ENCODE measurements at regions not wholly inside any gene's neighbourhood (a gene's known extent, or its start where the extent isn't known, plus 50 kb on each side); places are given as distances from the start of the nearest gene placed in this dataset.
A peak's percentile ranks its signal among the peaks of the same experiment; 100 is the strongest.

DNA sequence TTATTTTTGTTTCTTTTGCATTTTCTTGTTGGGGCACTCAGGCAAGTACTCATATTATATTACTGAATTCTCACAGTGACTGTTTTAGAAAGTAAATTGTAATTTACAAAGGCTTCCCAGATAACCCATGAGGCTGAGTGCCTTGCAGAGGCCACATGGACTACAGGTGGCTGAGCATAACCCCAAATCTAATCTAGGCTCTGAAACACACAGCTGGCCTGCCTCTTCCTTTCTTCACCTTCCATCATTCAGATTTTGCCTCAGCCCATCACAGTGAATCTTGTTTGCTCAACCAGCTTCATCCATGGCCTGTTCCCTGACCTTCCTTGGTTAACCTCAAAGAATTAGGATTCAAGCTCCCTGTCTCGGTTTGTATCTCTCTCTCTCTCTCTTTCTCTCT is 78.5 kb upstream of the PRDM11 start:
- DNase-seq = no peak

- no peak for DNase-seq
These were observed 75.2 kb upstream of the PRDM11 start for GRCh38 chr11:45071232-45071631.

DNA sequence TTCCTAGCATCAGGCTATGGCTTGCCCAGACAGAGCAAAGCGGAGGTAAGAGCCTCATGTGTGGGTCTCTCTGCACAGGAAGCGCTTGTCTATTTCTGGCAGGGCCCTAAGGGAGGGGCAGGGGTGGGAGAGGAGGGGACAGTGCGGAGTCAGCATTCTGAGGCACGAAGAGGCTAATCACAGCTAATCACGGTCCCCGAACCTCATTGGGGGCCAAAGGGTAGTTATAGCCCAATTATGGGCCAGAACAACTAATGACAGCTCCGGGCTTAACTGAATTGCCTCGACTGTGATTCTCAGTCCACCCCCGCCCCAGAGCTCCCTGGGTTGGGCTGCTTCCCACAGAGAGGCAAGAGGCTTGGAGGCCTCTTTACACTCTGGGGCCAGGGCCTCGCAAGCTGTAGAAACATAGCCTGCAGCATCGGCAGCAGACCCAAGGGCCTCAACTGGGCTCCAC is 72.7 kb upstream of the PRDM11 start:
- DNase-seq = no peak

- DNase-seq = no peak
These were observed 70.9 kb upstream of the PRDM11 start for GRCh38 chr11:45075519-45075918.

- no peak for DNase-seq
These were observed 70.5 kb upstream of the PRDM11 start for GRCh38 chr11:45075952-45076351.

DNA sequence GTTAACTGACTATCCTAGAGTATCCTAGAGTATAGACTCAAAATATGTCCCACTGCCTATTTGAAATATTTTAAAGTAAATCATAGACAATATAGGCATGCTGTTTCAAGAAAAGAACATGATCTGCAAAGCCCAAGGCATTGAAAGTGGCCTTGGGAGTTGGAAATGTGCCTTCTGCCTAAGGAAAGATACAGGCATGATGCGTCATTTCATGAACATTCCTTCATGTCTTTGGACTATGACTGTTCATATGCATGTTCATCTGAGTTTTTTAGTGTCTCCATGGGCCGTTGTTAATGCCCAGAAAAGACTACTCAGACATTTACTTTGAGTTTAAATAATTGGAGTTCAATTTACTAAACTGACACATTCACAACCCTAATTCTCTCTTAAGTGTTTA is 69.7 kb upstream of the PRDM11 start:
- no peak for DNase-seq

- DNase-seq = no peak
These were observed 68.0 kb upstream of the PRDM11 start for GRCh38 chr11:45078236-45079074.

DNA sequence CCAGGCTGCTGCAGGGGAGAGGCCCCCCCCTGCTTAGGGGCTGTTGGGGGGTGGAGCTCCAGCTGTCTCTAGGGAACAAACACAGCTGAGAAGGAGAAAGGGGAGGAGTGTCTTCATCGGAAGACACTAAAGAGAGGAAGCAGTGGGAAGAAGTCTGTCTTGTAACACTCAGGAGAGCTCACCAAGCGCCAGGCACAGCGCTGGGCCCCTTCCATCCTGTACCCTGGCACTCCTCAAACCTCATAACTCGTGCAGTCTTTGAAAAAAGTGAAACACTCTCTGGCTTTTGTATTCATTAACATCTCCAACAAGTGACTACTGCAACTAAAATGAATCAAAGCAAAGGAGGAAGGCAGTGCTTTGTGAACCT is 67.4 kb upstream of the PRDM11 start:
- DNase-seq = no peak

- DNase-seq = no peak
These were observed 66.9 kb upstream of the PRDM11 start for GRCh38 chr11:45079567-45079942.

GRCh38 chr11:45079943-45080719 is 66.3 kb upstream of the PRDM11 start:
- DNase-seq = peak in 2 of 4 experiments; percentile 12 to 36

DNA sequence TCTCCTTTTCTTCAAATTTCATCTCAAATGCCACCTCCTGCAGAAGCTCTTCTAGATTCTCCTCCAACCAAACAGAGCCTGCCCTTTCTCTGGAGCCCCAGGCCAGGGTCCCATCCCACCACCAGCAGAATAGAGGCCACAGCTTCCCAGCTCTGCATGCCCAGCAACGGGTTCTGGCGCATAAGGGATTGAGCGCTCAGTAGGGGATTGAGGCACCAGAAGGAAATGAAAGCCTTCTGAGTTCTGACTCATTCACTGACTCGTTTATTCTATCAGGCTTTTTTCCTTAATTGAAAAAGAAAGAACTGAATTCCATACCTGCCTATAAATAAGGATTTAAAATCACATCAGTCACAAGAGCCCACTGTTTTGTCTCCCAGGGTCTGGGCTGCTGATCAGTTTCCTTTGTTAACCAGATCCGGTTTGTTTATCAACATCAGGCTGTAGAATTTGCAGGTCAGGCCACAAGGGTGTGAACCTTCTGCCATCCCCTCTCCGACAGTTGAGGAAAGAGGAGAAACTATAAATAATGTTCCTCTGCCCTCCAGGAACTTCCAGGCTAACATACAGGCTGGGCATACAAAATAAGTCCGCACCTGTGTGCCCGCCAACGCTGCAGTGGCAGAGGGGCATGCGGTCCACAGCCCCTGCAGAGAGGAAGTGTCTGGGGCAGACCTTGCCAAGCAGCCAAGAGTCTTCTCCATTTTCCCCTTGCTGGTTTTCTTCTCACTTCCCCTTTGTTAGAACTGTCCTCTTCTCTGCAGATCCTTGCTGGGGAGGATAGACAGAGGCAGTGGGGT is 63.5 kb upstream of the PRDM11 start:
- DNase-seq = no peak

DNA sequence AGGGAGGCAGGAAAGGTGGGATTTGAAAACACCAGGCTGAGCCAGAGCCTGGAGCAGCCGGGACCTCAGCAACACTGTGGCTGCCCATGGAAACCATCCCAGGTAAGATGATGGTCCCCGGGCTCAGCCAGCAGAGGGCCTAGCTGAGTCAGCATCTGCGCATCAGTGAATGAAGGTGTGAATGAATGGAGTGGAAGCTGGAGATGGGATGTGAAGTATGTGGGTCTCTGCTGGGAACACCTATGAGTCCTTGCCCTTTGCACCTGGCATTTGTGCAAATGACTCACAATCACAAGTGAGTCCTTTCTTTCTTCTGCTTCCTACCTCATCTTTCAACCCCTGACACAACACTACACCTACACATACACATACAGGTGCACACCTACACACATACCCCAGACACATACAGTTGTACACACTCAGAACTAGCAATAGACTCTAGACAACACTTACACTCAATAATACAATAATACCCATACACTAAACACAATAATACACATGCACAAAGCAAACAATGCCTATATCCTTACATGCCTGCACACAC is 62.8 kb upstream of the PRDM11 start:
- no peak for DNase-seq

DNA sequence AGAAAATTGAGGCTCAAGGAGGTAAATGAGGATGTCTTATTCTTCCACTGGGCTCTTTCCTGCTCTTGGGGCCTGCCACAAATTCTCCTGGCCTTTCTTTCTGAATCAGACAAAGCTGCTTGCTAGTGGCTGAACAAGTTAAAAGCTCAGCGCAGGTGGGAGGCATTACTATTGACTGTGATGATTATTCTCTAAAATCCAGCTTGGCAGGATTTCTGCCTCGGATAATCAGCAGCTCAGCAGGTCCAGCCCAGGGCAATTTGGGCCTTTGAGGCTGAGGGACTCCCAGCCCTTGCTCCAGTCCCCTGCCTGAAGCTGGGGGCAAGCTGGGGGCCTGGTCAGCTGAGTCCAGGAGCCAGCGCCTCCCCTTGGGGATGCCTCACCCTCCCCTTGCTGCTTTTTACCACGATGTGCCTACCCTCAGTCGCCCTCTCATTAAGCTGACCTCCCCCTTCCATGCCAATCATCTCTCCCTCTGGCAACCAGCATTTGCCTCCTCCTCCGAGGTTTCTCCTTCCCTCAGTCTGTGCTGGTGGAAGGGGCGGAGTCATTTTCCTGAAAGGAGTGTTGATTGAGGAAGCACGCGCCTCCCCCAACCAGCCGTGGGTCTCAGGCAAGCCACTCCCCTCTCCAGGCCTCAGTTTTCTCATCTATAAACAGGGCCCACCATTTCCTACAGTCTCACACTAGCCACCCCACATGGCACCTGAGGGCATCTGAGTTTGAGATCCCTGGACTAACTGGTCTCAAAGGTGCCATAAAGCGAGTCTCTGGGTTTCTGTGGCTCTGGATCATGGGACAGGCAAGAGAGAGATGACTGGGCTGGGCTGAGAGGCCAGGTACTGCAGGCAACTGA is 60.6 kb upstream of the PRDM11 start:
- DNase-seq = no peak

- no peak for DNase-seq
These were observed 59.9 kb upstream of the PRDM11 start for GRCh38 chr11:45086526-45086925.

DNA sequence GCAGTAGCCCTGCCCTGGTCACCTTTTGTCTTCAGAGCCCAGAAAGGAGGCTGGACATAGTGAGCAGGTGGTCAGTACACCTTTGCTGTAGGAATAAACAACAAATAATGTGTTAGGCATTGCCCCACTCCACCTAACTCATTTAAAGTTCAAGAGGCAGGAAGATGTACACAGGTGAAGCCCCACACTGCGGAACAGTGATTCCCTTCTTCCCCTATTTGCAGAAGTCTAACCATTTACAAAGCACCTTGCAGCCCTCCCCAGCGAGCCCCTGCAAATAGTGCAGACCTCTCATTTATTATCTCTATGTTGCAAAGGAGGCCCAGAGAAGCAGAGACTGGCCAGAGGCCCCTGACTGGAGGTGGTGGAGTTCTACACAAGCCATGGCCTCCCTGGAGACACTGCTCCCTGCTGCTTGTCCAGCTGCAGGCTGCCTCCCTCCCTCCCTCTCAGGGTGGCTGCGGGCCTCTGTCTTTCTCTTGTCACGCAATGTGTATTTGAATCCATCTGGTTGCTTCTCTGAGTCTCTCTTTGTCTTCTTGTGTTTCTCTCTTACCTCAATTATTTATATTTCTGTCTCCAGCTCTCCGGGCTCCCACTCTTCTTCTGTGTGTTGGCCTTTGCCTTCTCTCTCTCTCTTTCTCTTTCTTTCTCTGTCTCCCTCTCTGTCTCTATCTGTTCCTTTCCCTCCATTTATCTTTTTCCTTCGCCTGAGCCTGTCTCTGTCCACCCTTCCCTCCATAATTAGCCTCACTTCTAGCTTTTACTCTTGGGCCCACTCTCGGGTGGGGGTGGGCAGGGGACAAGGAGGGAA is 59.1 kb upstream of the PRDM11 start:
- no peak for DNase-seq

GRCh38 chr11:45087900-45088160 is 58.6 kb upstream of the PRDM11 start:
- DNase-seq = no peak

- DNase-seq = no peak
These were observed 57.2 kb upstream of the PRDM11 start for GRCh38 chr11:45089251-45089650.

DNA sequence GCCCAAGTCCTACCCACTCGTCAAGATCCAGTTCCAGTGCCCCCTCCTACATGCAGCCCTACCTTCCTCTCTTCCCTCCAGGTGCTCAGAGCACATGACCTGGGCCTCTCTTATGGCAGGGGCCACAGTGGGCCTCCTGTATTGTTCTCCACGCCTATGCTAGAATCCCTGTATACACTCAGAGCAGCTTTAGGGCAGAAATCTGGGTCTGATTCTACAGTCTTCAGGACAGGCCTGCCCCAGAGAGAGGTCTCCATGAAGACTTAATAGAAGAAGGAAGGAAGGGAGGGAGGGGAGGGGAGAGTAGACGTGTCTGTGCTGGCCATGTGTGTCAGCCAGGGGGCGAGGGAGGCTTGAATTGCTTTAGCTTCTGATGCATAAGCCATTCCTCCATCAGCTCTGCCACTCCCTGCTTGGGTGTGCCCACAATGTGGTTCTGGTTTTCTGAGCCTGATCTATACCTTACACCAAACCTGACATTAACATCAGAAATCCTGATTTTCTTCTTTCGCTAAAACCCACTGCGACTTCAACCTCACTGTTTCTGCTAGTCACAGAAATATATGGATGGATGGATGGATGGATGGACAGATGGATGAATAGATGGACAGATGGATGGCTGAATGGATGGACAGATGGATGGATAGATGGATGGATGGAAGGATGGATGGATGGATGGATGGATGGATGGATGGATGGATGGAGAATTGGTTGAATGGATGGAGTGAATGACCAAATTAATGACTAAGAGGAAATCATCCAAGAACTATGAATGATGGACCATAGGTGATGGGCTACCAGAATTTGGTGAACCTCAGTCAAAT is 56.6 kb upstream of the PRDM11 start:
- no peak for DNase-seq

DNA sequence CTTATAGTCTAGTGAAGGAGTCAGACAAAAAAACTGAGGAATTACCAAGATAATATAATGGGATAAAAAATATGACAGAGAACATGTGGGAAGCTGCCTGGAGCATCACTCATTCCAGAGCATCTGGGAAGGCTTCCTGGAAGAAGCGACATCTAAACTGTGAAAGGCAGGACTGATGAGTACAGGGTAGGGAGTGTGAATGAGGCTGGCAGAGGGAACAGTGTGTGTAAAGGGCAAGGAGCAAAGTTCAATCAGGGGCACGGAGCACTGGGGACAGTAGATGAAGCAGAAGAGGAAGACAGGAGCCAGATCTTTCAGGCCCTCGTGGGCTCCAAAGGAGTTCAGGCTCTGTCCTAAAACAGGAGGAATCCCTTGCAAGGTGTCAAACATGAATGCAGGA is 55.8 kb upstream of the PRDM11 start:
- DNase-seq = no peak

DNA sequence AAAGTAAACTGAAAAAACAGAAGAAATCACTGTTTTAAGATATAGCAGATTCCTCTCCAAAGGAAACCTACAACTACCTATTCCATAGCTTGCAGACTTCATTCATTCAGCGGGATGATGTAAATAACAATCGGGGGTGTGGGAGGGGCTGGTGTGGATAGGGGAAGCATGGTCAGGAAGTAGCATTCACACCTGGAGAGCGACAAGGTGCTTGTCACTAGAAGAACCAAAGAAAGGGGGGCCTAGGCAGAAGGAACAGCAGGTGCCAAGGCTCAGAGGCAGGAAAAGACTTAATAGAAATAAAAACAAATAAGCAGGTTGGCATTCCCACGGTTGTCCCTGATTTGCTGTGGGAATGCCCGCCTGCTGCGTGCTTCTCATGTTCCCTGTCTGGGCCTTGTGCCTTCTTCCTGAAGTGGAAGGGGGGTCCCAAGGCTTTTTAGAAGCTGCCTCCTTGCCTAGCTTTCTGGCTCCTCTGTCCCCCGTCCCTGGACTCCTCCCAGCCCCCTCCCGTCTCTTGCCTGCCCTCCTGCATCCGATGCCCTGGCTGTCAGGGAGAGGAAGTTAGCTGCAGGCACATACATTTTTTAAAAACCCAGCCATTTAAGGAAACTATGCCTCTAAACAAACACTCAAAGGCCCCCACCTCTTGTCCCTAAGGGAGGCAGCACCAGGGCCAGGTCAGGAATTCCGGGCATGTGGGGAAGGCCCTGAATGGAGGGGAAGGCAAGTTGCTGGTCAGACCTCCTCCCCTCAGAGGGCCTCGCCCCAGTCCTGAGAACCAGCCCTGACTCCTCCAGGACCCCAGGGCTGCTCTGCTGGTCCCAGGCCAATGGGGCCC is 54.7 kb upstream of the PRDM11 start:
- DNase-seq = no peak
